ENCODE measurements at regions not wholly inside any gene's neighbourhood (a gene's known extent, or its start where the extent isn't known, plus 50 kb on each side); places are given as distances from the start of the nearest gene placed in this dataset.

DNA sequence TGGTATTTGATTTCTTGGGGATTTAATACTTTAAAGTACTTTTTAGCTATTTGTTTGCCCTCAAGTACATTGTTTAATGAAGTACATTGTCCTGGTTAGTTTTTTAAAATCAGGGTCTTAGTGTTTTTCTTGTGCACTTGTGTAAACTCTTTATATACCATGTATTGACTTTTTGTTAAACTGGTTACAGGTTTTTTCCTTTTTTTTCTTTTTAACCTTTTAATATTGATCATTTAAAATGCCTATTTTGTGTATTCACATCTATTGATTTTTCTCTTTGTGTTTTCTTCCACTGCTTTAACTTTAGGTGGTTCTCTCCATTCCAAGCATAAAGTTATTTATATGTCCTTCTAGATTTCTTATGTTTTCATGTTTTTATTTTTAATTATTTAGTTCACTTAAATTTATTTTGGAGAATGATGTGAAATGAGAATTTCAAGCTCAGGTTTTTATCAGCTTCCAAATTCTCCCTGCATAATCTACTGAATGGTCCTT lies 84.5 kb upstream of the MYCN start:
- TF ChIP-seq, protein P1, sequence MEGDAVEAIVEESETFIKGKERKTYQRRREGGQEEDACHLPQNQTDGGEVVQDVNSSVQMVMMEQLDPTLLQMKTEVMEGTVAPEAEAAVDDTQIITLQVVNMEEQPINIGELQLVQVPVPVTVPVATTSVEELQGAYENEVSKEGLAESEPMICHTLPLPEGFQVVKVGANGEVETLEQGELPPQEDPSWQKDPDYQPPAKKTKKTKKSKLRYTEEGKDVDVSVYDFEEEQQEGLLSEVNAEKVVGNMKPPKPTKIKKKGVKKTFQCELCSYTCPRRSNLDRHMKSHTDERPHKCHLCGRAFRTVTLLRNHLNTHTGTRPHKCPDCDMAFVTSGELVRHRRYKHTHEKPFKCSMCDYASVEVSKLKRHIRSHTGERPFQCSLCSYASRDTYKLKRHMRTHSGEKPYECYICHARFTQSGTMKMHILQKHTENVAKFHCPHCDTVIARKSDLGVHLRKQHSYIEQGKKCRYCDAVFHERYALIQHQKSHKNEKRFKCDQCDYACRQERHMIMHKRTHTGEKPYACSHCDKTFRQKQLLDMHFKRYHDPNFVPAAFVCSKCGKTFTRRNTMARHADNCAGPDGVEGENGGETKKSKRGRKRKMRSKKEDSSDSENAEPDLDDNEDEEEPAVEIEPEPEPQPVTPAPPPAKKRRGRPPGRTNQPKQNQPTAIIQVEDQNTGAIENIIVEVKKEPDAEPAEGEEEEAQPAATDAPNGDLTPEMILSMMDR (conservative IDR thresholded peaks at IDR 0.05; ENCODE audit: low read depth in 2 of 2) = no peak
- TF ChIP-seq POLR2AphosphoS5 (IDR thresholded peaks at IDR 0.05; ENCODE audit: low read depth) (no peak), NANOG (IDR thresholded peaks at IDR 0.05; ENCODE audit: borderline replicate concordance) (no peak), CREB1 (CRISPR knock-in tag; IDR thresholded peaks at IDR 0.05; ENCODE audit: low read depth) (no peak), ZNF331 (CRISPR knock-in tag; IDR thresholded peaks at IDR 0.05; ENCODE audit: low read depth) (no peak), EZH2 (IDR thresholded peaks at IDR 0.05; ENCODE audit: low read depth, unreplicated experiment) (no peak), EZH2phosphoT487 (IDR thresholded peaks at IDR 0.05; ENCODE audit: unreplicated experiment) (no peak), JUNB (IDR thresholded peaks at IDR 0.05; ENCODE audit: unreplicated experiment) (no peak)
- TF ChIP-seq, protein P2, sequence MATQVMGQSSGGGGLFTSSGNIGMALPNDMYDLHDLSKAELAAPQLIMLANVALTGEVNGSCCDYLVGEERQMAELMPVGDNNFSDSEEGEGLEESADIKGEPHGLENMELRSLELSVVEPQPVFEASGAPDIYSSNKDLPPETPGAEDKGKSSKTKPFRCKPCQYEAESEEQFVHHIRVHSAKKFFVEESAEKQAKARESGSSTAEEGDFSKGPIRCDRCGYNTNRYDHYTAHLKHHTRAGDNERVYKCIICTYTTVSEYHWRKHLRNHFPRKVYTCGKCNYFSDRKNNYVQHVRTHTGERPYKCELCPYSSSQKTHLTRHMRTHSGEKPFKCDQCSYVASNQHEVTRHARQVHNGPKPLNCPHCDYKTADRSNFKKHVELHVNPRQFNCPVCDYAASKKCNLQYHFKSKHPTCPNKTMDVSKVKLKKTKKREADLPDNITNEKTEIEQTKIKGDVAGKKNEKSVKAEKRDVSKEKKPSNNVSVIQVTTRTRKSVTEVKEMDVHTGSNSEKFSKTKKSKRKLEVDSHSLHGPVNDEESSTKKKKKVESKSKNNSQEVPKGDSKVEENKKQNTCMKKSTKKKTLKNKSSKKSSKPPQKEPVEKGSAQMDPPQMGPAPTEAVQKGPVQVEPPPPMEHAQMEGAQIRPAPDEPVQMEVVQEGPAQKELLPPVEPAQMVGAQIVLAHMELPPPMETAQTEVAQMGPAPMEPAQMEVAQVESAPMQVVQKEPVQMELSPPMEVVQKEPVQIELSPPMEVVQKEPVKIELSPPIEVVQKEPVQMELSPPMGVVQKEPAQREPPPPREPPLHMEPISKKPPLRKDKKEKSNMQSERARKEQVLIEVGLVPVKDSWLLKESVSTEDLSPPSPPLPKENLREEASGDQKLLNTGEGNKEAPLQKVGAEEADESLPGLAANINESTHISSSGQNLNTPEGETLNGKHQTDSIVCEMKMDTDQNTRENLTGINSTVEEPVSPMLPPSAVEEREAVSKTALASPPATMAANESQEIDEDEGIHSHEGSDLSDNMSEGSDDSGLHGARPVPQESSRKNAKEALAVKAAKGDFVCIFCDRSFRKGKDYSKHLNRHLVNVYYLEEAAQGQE (IDR thresholded peaks at IDR 0.05; ENCODE audit: unreplicated experiment) = no peak

Data from GM23338 (cell line).